CD4-positive, alpha-beta T cell treated with Interleukin-6 for 4 hours (primary cell): ENCODE measurements at regions not wholly inside any gene's neighbourhood (a gene's known extent, or its start where the extent isn't known, plus 50 kb on each side); places are given as distances from the start of the nearest gene placed in this dataset.
"Not testable (repeated sequence)": the region's sequence is repeated elsewhere in the genome, so short reads cannot be mapped to it uniquely, and the experiment has no call there.

Experiments
- DNase-seq: peaks from one replicate; pipeline ENCODE4 v3.0.0-alpha.2; 2020; ENCODE audit warnings: mixed read lengths

GRCh38 chr4:189494407-189494806, 446.3 kb upstream of the FRG1 start:
- DNase-seq: no peak

- no peak for DNase-seq
These were observed 443.2 kb upstream of the FRG1 start for GRCh38 chr4:189497516-189497915.

- no peak for DNase-seq
These were observed 442.7 kb upstream of the FRG1 start for GRCh38 chr4:189497996-189498395.

DNA sequence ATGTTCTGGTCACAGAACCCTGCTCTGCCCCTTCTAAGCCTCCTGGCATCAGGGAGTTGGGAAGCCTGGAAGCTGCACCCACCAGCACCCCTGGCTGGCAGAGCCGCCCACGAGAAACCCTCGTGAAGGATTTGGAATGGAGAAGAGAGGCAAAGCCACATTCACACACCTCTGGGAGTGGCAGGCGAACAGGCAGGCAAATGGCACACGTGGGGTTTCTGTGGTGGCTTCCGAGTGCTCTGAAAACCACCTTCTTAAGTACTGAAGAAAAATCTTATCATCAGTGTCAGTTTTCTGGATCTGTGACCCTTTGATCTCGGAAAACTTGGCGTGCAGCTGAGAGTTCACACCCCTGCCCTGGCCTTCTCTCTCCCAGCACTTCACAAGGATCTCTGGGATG, 442.2 kb upstream of the FRG1 start:
- DNase-seq: no peak

DNA sequence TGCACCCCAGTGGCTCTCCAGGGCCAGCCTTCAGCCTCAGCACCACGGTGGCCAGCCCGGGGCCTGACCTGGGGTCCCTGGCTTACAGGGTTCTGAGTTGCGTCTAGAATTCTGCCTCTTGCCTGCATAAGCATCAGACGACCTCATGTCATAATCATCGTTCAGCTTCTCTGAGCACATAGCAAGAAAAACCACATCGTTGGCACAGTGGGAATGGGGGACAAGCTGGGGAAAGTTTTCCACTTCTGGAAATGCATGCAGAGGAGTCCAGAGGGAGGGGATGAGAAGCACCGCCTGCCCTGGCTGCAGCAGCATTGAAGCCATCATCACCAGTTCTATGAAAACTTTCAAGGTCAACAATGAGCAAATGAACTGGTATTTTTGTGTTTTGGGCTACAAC, 441.0 kb upstream of the FRG1 start:
- DNase-seq: no peak

DNA sequence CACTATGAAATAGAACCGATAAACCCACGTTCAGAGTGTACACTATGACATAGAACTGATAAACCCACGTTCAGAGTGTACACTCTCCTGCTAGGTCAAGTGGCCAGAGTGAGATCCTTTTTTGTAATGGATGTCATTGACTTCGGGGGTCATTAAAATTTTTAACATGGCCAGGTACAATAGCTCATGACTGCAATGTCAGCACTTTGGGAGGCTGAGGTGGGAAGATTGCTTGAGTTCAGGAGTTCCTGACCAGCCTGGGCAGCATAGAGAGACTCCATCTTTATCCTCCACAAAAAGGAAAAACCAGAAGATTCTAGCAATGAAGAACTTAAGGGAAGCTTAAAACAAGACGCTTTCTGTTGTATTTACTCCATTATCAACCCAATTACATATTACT, 439.7 kb upstream of the FRG1 start:
- DNase-seq: no peak

DNA sequence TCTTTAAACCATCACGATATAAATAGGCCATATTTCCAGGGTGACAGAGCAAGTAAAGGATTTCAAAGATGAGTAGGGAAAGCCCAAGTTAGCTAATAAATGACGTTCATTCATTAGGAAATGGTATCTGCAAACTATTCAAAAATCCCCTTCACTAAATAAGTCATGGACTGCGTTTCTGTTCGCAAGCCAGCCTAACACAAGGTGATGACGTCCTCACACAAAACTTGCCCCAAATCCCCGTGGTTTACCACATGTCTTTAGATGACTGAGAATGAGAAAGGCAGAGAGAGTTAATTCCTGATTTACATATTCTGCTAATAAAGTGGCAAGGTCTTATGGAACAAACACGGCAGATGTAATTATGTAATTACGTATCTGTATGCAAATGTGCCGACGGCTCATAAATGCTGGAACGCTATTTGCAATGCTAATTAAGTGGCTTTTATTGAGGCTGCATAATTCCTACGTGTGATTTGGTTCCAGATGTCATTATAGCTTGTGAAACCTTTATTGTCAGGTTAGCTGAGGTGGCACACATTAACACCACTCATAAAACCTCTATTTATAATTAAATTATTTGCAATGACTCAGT, 437.7 kb upstream of the FRG1 start:
- no peak for DNase-seq

DNA sequence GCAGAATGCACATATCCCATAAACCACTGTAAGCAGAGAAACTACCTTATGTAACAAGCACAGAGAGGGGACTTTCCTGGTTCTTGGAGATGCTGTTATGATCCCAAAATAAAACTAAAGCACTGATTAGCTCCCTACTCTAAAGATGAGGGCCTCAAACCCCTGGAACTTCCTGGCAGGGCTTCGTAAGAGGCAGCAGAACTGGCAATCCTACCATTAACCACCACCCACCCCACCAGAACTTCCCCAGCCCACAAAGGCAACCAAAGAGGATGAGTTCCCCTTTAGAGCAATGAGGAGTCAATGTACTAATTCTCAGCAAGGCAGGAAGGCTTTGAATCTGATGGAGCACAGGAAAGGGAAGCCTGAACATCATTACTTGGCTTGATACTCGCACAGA, 436.5 kb upstream of the FRG1 start:
- DNase-seq: no peak

DNA sequence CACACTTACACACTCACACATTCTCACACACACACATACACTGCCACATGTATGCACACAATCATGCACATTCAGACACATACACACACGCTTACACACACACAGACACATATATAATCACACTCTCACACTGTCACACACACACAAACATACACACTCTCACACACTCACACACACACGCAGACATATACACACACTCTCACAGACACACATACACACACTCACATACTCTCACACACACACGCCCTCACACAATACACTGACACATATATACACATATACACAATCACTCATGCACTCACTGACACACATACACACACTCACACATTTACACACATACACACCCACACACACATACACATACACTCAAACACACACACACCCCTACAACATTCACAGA, 435.3 kb upstream of the FRG1 start:
- DNase-seq: no peak

- no peak for DNase-seq
These were observed 434.6 kb upstream of the FRG1 start for GRCh38 chr4:189506080-189506479.

- DNase-seq: no peak
These were observed 433.6 kb upstream of the FRG1 start for GRCh38 chr4:189507060-189507459.

- DNase-seq: no peak
These were observed 430.1 kb upstream of the FRG1 start for GRCh38 chr4:189510601-189511000.

DNA sequence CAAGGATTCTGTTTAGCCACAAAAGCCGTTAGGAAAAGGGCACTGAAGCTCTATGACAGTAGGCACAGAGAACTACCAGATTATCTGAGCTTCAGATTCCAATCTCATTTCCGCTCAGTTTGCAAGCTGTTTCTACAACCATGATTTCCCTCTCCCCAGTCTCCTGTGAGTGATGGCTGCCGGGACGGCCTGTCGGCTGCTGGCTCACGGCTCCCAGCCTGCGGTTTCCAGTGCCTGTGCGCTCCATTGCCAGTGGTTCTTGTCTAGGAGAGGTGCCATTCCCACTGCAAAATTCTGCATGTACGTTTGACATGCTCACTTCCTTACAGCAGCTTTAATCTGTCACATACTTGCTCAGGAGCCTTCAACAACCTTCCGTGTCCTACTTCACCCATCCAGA, 429.1 kb upstream of the FRG1 start:
- no peak for DNase-seq

GRCh38 chr4:189513421-189513820, 427.3 kb upstream of the FRG1 start:
- no peak for DNase-seq

- no peak for DNase-seq
These were observed 426.5 kb upstream of the FRG1 start for GRCh38 chr4:189514209-189514608.

GRCh38 chr4:189516902-189517301, 423.8 kb upstream of the FRG1 start:
- DNase-seq: no peak

DNA sequence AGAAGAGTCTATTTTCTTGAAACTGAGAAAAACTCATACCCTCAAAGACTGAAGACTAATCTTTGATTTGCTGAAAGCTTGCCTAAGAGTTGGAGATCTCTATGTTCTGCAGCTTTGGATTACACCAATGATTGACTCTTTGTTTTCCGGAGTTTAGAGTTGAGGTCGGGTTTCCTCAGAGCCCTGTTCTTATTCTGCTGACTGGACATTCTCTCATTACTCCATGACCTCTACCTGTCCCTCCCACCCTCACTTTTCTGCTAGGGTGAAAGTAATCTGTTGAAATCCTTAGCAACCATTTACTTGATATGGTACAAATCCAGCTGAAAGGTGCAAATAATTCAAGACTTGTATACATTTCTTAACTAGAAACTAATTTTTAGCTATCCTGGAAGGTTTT, 421.5 kb upstream of the FRG1 start:
- DNase-seq: no peak

- DNase-seq: no peak
These were observed 415.4 kb upstream of the FRG1 start for GRCh38 chr4:189525304-189525703.

- DNase-seq: no peak
These were observed 409.8 kb upstream of the FRG1 start for GRCh38 chr4:189530848-189531247.

DNA sequence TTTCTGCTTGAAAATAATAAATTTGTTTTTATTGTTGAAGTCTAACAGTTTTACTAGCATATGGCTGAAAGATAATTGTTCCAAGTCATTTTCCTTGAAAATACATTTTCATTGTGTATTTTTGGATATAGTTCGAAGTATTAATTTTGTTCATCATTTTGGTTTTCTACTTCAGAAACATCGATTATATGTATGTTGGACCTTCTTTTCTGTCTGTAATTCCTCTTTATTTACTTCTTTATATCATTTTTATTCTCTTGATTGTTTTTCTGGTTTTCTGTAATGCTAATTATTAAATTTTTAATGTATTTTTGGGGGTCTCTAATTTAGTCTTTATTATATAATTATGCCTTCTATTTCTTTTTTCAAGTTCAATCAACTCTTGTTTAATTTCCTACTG, 407.1 kb upstream of the FRG1 start:
- DNase-seq: no peak

GRCh38 chr4:189547559-189547958, 393.1 kb upstream of the FRG1 start:
- DNase-seq: no peak

DNA sequence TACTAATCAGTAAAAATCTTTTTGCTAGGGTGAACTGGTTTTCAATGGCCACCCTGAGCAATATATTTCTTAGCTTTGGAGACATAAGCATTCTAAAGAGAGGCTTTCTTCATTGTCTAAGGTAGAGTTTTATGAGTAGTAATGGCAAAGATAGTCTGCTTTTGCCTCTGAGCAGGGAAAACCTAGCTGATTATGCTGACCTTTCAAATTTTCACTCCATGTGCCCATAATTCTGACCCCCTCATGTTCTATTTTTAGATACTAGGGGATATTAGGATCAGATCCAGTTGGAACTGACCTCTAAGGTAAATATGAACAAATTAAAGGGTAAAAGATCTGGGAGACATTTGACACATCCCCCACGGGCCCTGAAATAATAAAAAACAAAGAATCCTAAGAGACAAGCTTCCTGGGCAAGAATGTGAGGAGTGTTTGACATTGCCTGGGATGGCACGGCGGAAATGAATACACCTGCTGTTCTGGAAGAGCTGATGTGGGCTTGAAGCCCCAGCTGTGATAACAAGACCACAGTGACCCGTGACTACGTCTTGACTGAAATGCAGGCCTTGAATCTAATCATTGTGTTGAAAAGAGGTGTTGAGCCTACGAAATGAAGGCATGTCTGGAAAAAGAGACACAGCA, 392.1 kb upstream of the FRG1 start:
- no peak for DNase-seq

GRCh38 chr4:189551931-189552670, 388.6 kb upstream of the FRG1 start:
- not testable (repeated sequence) for DNase-seq

GRCh38 chr4:189560605-189561004, 380.1 kb upstream of the FRG1 start:
- not testable (repeated sequence) for DNase-seq
